WTC11 (cell line): ENCODE measurements at regions not wholly inside any gene's neighbourhood (a gene's known extent, or its start where the extent isn't known, plus 50 kb on each side); places are given as distances from the start of the nearest gene placed in this dataset.

Source experiments
- ATF1 ChIP-seq: sonication (generic); formaldehyde crosslinking; IDR thresholded peaks from 2 replicates; pipeline ENCODE4 v1.8.1; 2023; ENCODE audit warnings: mild to moderate bottlenecking, moderate library complexity, missing genetic modification reagents
- CBFB ChIP-seq: sonication (generic); formaldehyde crosslinking; IDR thresholded peaks from 2 replicates; pipeline ENCODE4 v1.8.1; 2022; ENCODE audit warnings: mild to moderate bottlenecking, low read depth, missing genetic modification reagents
- CREM ChIP-seq: sonication (generic); formaldehyde crosslinking; IDR thresholded peaks from 2 replicates; pipeline ENCODE4 v1.8.1; 2022; ENCODE audit warnings: mild to moderate bottlenecking, missing genetic modification reagents, moderate library complexity
- CTCF ChIP-seq: fragments of 200-600 bp; IDR thresholded peaks from 2 replicates; pipeline ENCODE4 v1.8.0; 2022; ENCODE audit warnings: antibody characterized with exemption
- E2F4 ChIP-seq: sonication (generic); formaldehyde crosslinking; IDR thresholded peaks from 2 replicates; pipeline ENCODE4 v1.8.1; 2022; ENCODE audit warnings: low read depth, mild to moderate bottlenecking, moderate library complexity, missing genetic modification reagents, borderline replicate concordance
- NFE2L1 ChIP-seq: sonication (generic); formaldehyde crosslinking; IDR thresholded peaks from 2 replicates; pipeline ENCODE4 v1.8.1; 2023; ENCODE audit warnings: missing genetic modification reagents
- NR3C1 ChIP-seq: sonication (generic); formaldehyde crosslinking; conservative IDR thresholded peaks from 2 replicates; pipeline ENCODE4 v1.8.1; 2023; ENCODE audit warnings: low read depth, mild to moderate bottlenecking, missing genetic modification reagents
- TCF7 ChIP-seq: sonication (generic); formaldehyde crosslinking; IDR thresholded peaks from 2 replicates; pipeline ENCODE4 v1.8.0; 2022; ENCODE audit warnings: mild to moderate bottlenecking, low read depth, missing genetic modification reagents, moderate library complexity
- TEAD4 ChIP-seq: sonication (generic); formaldehyde crosslinking; IDR thresholded peaks from 2 replicates; pipeline ENCODE4 v1.8.0; 2022; ENCODE audit warnings: mild to moderate bottlenecking, missing genetic modification reagents
- ZMAT4 ChIP-seq: fragments of 250-450 bp; sonication (Bioruptor Pico); IDR thresholded peaks from 2 replicates; pipeline ENCODE4 v1.9.0; 2021; ENCODE audit warnings: mild to moderate bottlenecking
- ZNF423 ChIP-seq: fragments of 250-450 bp; sonication (Bioruptor Pico); IDR thresholded peaks from 2 replicates; pipeline ENCODE4 v2.1.2; 2022; ENCODE audit warnings: mild to moderate bottlenecking, moderate library complexity
- TF ChIP-seq, protein P1 (sequence below): sonication (generic); formaldehyde crosslinking; IDR thresholded peaks from 2 replicates; pipeline ENCODE4 v1.8.1; 2023; ENCODE audit warnings: mild to moderate bottlenecking, missing genetic modification reagents, moderate library complexity
- TF ChIP-seq, protein P2 (sequence below): sonication (generic); formaldehyde crosslinking; IDR thresholded peaks from 2 replicates; pipeline ENCODE4 v1.8.0; 2023; ENCODE audit warnings: missing genetic modification reagents, mild to moderate bottlenecking, borderline replicate concordance

- TF ChIP-seq CREM (CRISPR knock-in tag), result no peak
- TF ChIP-seq, protein P1, sequence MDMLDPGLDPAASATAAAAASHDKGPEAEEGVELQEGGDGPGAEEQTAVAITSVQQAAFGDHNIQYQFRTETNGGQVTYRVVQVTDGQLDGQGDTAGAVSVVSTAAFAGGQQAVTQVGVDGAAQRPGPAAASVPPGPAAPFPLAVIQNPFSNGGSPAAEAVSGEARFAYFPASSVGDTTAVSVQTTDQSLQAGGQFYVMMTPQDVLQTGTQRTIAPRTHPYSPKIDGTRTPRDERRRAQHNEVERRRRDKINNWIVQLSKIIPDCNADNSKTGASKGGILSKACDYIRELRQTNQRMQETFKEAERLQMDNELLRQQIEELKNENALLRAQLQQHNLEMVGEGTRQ (CRISPR knock-in tag), result no peak
- TF ChIP-seq TCF7 (CRISPR knock-in tag), result no peak
- no peak for TF ChIP-seq CTCF
- TF ChIP-seq, protein P2, sequence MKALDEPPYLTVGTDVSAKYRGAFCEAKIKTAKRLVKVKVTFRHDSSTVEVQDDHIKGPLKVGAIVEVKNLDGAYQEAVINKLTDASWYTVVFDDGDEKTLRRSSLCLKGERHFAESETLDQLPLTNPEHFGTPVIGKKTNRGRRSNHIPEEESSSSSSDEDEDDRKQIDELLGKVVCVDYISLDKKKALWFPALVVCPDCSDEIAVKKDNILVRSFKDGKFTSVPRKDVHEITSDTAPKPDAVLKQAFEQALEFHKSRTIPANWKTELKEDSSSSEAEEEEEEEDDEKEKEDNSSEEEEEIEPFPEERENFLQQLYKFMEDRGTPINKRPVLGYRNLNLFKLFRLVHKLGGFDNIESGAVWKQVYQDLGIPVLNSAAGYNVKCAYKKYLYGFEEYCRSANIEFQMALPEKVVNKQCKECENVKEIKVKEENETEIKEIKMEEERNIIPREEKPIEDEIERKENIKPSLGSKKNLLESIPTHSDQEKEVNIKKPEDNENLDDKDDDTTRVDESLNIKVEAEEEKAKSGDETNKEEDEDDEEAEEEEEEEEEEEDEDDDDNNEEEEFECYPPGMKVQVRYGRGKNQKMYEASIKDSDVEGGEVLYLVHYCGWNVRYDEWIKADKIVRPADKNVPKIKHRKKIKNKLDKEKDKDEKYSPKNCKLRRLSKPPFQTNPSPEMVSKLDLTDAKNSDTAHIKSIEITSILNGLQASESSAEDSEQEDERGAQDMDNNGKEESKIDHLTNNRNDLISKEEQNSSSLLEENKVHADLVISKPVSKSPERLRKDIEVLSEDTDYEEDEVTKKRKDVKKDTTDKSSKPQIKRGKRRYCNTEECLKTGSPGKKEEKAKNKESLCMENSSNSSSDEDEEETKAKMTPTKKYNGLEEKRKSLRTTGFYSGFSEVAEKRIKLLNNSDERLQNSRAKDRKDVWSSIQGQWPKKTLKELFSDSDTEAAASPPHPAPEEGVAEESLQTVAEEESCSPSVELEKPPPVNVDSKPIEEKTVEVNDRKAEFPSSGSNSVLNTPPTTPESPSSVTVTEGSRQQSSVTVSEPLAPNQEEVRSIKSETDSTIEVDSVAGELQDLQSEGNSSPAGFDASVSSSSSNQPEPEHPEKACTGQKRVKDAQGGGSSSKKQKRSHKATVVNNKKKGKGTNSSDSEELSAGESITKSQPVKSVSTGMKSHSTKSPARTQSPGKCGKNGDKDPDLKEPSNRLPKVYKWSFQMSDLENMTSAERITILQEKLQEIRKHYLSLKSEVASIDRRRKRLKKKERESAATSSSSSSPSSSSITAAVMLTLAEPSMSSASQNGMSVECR, result no peak
- no peak for TF ChIP-seq E2F4 (CRISPR knock-in tag)
- TF ChIP-seq ZMAT4, result no peak
- no peak for TF ChIP-seq NFE2L1 (CRISPR knock-in tag)
- no peak for TF ChIP-seq TEAD4
- no peak for TF ChIP-seq ZNF423 (CRISPR knock-in tag)
- TF ChIP-seq NR3C1 (CRISPR knock-in tag), result no peak
- no peak for TF ChIP-seq CBFB (CRISPR knock-in tag)
- no peak for TF ChIP-seq ATF1 (CRISPR knock-in tag)
Measured at GRCh38 chr15:87549860-87550259, 706.7 kb downstream of the NTRK3 start.
